Spinal cord (tissue), 9 donors: ENCODE measurements at regions not wholly inside any gene's neighbourhood (a gene's known extent, or its start where the extent isn't known, plus 50 kb on each side); places are given as distances from the start of the nearest gene placed in this dataset.
"Not testable (repeated sequence)": the region's sequence is repeated elsewhere in the genome, so short reads cannot be mapped to it uniquely, and the experiment has no call there.

Source experiments
- DNase-seq, 6 donors: peaks; one replicate each; pipeline versions ENCODE4 v3.0.0 to v3.0.0-alpha.2; 2013 to 2015; ENCODE audit warnings: low spot score in 6 of 6, low read depth in 4 of 6
- H3K27ac ChIP-seq: one replicate; pipeline ENCODE4 v1.5.1; 2013; ENCODE audit warnings: low read depth, low read length, control low read depth
- H3K27me3 ChIP-seq: one replicate; pipeline ENCODE4 v1.6.1; 2013; ENCODE audit warnings: low read length; ENCODE audit not compliant: control insufficient read depth, insufficient read depth
- H3K36me3 ChIP-seq: one replicate; pipeline ENCODE4 v1.6.1; 2013; ENCODE audit warnings: low read length; ENCODE audit not compliant: control insufficient read depth, insufficient read depth
- H3K4me1 ChIP-seq: one replicate; pipeline ENCODE4 v1.6.1; 2013; ENCODE audit warnings: low read length; ENCODE audit not compliant: control insufficient read depth, insufficient read depth
- H3K4me3 ChIP-seq: one replicate; pipeline ENCODE4 v1.5.1; 2013; ENCODE audit warnings: low read depth, low read length, control low read depth
- H3K9me3 ChIP-seq: one replicate; pipeline ENCODE4 v1.6.1; 2013; ENCODE audit warnings: low read length; ENCODE audit not compliant: control insufficient read depth, insufficient read depth
- WGBS: methylation state at CpG from one replicate; pipeline ENCODE4 v1.1.5; 2013; ENCODE audit warnings: missing lambda C conversion rate; ENCODE audit not compliant: insufficient coverage; 5-methylcytosine and 5-hydroxymethylcytosine counted together
- donor health status: healthy.

GRCh38 chr13:109989155-109989554 lies 202.8 kb upstream of the IRS2 start:
- no peak for DNase-seq
- H3K27ac ChIP-seq, result no peak overlapping the region
- no peak overlapping the region for H3K4me3 ChIP-seq
- H3K4me1 ChIP-seq, result no peaks in the 10 kb centered on the region
- H3K36me3 ChIP-seq, result no peaks in the 10 kb centered on the region
- no peaks in the 10 kb centered on the region for H3K27me3 ChIP-seq
- no peaks in the 10 kb centered on the region for H3K9me3 ChIP-seq
- 71% methylated on average over 3 of the region's 4 CpGs for WGBS

GRCh38 chr13:109986851-109987250 lies 200.5 kb upstream of the IRS2 start:
- H3K9me3 ChIP-seq, result no peaks in the 10 kb centered on the region
- no peak overlapping the region for H3K27ac ChIP-seq
- DNase-seq, result no peak
- no peaks in the 10 kb centered on the region for H3K4me1 ChIP-seq
- no peaks in the 10 kb centered on the region for H3K27me3 ChIP-seq
- H3K36me3 ChIP-seq, result no peaks in the 10 kb centered on the region
- H3K4me3 ChIP-seq, result no peak overlapping the region
- WGBS, result 100% methylated on average over 1 of the region's 1 CpG

GRCh38 chr13:109985871-109986450 lies 199.6 kb upstream of the IRS2 start:
- no peaks in the 10 kb centered on the region for H3K36me3 ChIP-seq
- H3K4me1 ChIP-seq, result no peaks in the 10 kb centered on the region
- H3K27ac ChIP-seq, result no peak overlapping the region
- H3K9me3 ChIP-seq, result no peaks in the 10 kb centered on the region
- WGBS, result no CpG with 5 or more reads among the region's 6 CpGs
- H3K27me3 ChIP-seq, result no peaks in the 10 kb centered on the region
- no peak overlapping the region for H3K4me3 ChIP-seq
- peak in 1 of 6 donors; percentile 55 for DNase-seq

- H3K36me3 ChIP-seq, result no peaks in the 10 kb centered on the region
- peak in 2 of 6 donors; percentile 25 to 87 for DNase-seq
- no peak overlapping the region for H3K4me3 ChIP-seq
- no peak overlapping the region for H3K27ac ChIP-seq
- WGBS, result 60% methylated on average over 1 of the region's 7 CpGs
- no peaks in the 10 kb centered on the region for H3K9me3 ChIP-seq
- H3K27me3 ChIP-seq, result no peaks in the 10 kb centered on the region
- H3K4me1 ChIP-seq, result no peaks in the 10 kb centered on the region
Measured at GRCh38 chr13:109983447-109983846, 197.1 kb upstream of the IRS2 start.

- Histone ChIP-seq H3K36me3 (no peaks in the 10 kb centered on the region), H3K27ac (no peak overlapping the region), H3K9me3 (no peaks in the 10 kb centered on the region), H3K4me3 (no peak overlapping the region), H3K27me3 (no peaks in the 10 kb centered on the region), H3K4me1 (no peaks in the 10 kb centered on the region)
- DNase-seq, result no peak
- 84% methylated on average over 3 of the region's 4 CpGs for WGBS
Measured at GRCh38 chr13:109981000-109981399, 194.6 kb upstream of the IRS2 start.

- not testable (repeated sequence) for H3K9me3 ChIP-seq, H3K4me3 ChIP-seq, H3K36me3 ChIP-seq, DNase-seq, H3K4me1 ChIP-seq, H3K27ac ChIP-seq, H3K27me3 ChIP-seq
- 40% methylated on average over 1 of the region's 3 CpGs for WGBS
Measured at GRCh38 chr13:109979676-109980075, 193.3 kb upstream of the IRS2 start.

- DNase-seq, result no peak
- H3K36me3 ChIP-seq, result no peaks in the 10 kb centered on the region
- WGBS, result 87% methylated on average over 5 of the region's 6 CpGs
- H3K27me3 ChIP-seq, result no peaks in the 10 kb centered on the region
- no peaks in the 10 kb centered on the region for H3K9me3 ChIP-seq
- H3K27ac ChIP-seq, result no peak overlapping the region
- H3K4me1 ChIP-seq, result no peaks in the 10 kb centered on the region
- H3K4me3 ChIP-seq, result no peak overlapping the region
Measured at GRCh38 chr13:109979228-109979627, 192.8 kb upstream of the IRS2 start.

GRCh38 chr13:109977212-109977968 lies 191.0 kb upstream of the IRS2 start:
- DNase-seq, result no peak

GRCh38 chr13:109976206-109976997 lies 190.0 kb upstream of the IRS2 start:
- Histone ChIP-seq H3K4me3 (no peak overlapping the region), H3K9me3 (no peaks in the 10 kb centered on the region), H3K36me3 (no peaks in the 10 kb centered on the region), H3K27me3 (no peaks in the 10 kb centered on the region), H3K27ac (no peak overlapping the region), H3K4me1 (peaks cover under 1% of the 10 kb centered on the region)
- 77% methylated on average over 7 of the region's 9 CpGs for WGBS
- DNase-seq, result no peak

More at GRCh38 chr13:109977212-109977968, 191.0 kb upstream of the IRS2 start:
- Histone ChIP-seq H3K36me3 (no peaks in the 10 kb centered on the region), H3K9me3 (no peaks in the 10 kb centered on the region), H3K4me1 (no peaks in the 10 kb centered on the region), H3K4me3 (no peak overlapping the region), H3K27ac (no peak overlapping the region), H3K27me3 (no peaks in the 10 kb centered on the region)
- 90% methylated on average over 2 of the region's 11 CpGs for WGBS
